ENCODE measurements at regions not wholly inside any gene's neighbourhood (a gene's known extent, or its start where the extent isn't known, plus 50 kb on each side); places are given as distances from the start of the nearest gene placed in this dataset.
A peak's percentile ranks its signal among the peaks of the same experiment; 100 is the strongest.

- DNase-seq: no peak
Observed at GRCh38 chr3:1828519-1828918, 270.1 kb upstream of the CNTN4 start.

- no peak for DNase-seq
Observed at GRCh38 chr3:1830851-1831250, 267.8 kb upstream of the CNTN4 start.

GRCh38 chr3:1832395-1832794 is 266.3 kb upstream of the CNTN4 start:
- DNase-seq: no peak

DNA sequence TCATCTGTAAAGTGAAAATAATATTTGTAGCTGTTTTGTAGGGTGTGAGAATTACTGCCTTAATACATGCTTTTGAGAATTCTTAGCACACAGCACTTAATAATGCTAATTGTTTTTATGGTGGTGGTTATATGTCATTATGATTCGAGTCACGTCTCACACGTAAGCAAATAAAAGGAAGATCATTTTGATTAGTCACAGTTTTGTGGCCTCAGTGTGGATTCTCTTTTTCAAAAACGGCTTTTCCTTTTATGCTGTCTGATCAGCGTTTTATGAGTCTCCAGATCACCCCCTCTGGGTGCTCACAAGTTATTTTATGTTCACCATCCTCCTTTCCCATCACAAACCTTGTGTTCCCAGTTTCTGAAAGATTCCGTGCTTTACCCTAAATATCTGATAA is 255.6 kb upstream of the CNTN4 start:
- DNase-seq: peak; percentile 11

DNA sequence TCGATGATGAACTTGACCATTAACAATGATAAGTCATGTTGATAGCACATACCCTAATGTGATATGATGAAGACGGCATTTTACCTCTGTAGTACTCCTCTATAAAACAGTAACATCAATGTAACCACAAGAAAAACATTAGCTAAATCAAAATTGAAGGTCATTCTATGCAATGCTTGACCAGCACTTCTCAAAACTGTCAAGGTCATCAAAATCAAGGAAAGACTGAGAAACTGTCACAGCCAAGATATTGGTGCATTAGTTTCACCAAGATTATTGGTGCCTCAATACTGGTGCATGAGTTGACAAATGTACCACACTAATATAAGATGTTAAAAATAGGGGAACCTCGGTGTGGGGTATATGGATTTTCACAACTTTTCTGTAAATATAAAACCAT is 251.1 kb upstream of the CNTN4 start:
- no peak for DNase-seq

GRCh38 chr3:1848935-1849334 is 249.7 kb upstream of the CNTN4 start:
- DNase-seq: no peak

GRCh38 chr3:1852950-1853349 is 245.7 kb upstream of the CNTN4 start:
- no peak for DNase-seq

GRCh38 chr3:1855841-1856240 is 242.8 kb upstream of the CNTN4 start:
- no peak for DNase-seq

DNA sequence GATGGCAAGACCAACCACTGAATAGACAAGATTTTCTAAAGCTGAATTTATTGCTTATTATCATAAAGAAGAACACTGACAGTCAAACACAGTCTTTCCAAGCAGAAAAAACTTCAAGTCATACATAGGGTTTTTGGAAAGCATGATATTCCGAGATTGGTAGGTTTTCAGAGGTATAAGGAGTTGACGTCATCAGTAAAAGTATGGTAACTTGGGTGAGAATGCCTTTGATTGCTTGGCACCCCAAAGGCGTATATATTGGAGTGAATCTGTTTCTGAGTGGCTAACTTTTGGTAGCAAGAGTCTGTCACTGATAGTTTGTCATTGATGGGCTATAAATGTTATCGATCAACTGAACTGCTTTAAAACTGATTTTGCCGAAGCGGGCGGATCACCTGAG is 227.9 kb upstream of the CNTN4 start:
- DNase-seq: no peak

DNA sequence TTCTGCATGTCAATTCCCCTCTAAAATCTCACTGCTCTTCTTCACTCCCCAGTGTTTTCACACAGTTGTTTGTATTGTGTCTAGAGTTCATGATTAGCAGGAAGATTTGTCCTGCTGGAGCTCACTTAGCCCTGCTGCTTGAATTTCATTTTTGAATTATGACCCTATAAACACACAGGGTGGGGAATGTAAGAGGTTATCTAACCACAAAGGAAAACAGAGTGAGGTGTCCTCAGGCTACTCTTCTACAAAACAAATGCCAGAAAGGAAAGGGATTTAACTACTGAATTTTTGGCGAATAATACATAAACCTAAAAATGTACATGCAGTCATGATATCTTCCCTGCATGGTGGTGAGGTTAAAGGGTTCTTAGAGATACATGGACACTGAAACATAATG is 215.1 kb upstream of the CNTN4 start:
- DNase-seq: no peak

- DNase-seq: no peak
Observed at GRCh38 chr3:1892459-1892858, 206.2 kb upstream of the CNTN4 start.

GRCh38 chr3:1902416-1902815 is 196.2 kb upstream of the CNTN4 start:
- no peak for DNase-seq

- DNase-seq: no peak
Observed at GRCh38 chr3:1903111-1903510, 195.6 kb upstream of the CNTN4 start.

DNA sequence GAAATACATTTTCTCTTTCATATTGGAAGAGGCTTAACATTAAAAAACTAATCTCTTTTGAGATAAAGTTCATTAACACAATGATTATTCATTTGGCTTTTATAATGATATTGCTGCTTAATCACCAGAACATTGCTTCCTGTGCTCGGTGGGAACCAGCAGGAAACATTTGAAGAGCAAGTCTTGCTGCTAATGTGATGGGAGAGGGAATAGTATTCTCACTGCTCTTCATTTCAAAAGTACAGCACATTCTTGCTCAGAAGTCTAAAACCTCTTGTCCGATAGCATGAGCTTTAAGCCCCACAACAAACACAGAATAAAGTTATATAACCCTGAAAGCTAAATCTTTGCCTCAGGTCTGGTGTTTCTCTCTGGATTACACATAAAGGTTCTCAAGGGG is 190.8 kb upstream of the CNTN4 start:
- no peak for DNase-seq

DNA sequence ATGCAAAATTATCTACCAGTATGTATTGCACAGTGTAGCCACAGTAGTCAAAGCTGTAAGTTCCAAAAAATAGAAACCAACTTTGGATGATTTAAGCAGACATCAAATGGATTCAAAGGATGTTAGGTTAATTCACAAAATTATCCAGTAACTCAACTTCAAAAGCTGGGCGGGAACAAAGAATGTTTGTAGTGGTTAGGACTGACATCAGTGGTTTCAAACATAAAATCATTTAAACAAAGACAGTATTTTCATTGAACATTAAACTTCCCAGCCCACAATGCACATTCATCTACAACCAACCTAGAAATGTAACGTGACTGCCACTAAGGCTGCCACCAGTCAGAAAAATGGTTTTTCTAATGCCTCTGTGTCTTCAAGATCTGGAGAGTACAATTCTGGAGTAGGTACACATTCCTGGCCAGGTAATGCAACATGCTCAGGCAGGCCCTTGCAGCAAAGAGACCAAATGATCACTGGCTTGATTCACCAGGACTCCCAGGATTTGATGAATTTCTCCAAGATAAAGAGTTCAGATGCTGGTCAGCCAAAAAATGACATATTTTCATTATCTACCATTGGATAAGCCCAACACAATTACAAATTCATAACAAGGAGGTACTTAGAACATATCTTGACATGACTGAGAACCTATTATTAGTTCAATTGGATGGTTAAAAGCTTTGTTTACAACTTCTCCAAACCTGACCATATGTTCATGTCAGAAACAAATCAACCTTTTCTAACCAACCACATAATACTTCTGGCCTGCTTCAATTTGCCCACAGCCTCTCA is 189.8 kb upstream of the CNTN4 start:
- no peak for DNase-seq

DNA sequence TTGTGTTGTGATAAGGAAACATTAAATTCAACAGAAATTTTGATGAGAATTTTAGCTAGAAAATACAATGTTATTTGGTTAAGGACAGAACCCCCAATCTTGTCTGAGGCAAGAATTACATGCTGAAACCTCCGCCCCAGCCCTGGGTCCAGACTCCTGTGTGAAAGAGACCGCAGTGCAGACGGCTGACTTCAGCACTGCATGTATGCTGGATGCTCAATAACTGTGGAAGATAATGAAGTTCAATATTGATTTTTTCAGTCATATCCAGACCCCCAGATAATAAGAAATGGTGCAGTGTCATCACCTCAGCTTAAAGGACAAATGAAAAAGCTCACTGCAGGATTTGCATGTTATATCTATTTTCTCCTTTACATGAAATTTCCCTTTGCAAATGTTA is 188.3 kb upstream of the CNTN4 start:
- no peak for DNase-seq

DNA sequence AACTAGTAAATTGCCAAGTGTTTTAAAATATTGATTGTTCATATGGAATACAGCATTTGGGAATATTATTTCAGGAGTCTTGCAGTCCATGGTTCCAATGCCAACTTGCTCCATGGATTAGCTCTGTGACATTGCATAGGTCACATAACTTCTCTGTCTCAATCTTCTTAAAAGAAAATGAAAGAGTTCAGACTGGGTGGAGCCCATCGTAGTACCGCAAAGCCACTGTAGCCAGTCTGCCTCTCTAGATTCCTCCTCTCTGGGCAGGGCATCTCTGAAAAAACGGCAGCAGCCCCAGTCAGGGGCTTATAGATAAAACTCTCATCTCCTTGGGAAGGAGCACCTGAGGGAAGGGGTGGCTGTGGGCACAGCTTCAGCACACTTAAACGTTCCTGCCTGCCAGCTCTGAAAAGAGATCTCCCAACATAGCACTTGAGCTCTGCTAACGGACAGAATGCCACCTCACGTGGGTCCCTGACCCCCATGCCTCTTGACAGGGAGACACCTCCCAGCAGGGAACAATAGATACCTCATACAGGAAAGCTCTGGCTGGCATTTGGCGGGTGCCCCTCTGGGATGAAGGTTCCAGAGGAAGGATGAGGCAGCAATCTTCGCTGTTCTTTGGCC is 168.8 kb upstream of the CNTN4 start:
- DNase-seq: no peak

GRCh38 chr3:1938975-1939374 is 159.7 kb upstream of the CNTN4 start:
- DNase-seq: no peak

DNA sequence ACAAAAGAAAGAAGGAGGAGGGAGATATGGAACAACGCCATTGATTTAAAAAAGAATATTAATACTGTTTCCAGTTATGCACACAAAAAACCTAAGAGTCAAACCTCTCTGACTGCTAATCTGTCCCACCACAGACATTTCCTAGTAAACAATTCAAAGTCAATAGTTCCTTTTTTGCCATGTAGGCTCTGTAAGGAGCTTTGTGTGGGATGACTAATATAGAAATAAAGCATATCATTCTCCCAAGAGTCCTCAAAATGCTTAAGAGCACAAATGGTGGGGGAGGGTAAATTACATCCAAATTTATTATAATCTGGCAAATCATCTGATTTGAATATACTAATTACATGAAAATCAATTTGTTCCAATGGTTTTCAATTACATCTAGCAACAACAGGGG is 155.9 kb upstream of the CNTN4 start:
- peak; percentile 59 for DNase-seq

DNA sequence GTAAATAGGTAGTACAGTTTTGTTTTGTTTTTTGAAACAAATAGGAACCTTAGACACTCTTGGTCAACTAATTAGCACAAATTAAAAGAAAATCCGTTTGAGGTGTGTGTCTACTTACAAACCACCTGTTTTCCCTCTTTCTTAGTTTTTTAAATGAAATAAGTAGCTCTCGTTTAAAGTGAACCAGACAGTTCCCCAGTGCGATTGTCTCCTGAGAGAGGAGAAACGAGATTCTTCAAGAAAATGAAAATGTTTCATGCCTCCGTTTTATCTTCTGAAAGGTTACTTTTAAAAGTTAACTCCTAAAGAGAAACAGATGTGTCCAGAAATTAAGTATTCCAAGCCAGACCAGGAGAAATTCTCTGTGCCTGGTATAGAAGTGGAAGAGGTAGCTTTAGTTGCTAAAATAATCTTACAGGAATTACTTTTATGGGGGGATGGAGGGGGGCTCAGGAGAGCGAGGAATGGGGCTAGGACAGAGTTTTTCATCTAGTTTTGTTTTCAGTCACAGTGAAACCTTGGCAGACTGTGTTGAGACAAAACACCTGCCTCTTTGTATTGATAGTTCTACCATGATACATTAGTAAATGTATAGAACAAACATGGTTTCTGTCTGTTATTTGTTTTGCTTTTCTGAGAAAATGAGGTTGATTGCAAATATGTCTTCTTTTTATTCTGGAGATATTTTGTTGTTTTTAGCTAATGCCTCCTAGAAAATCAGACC is 155.1 kb upstream of the CNTN4 start:
- no peak for DNase-seq

- DNase-seq: no peak
Observed at GRCh38 chr3:1945698-1946097, 153.0 kb upstream of the CNTN4 start.

DNA sequence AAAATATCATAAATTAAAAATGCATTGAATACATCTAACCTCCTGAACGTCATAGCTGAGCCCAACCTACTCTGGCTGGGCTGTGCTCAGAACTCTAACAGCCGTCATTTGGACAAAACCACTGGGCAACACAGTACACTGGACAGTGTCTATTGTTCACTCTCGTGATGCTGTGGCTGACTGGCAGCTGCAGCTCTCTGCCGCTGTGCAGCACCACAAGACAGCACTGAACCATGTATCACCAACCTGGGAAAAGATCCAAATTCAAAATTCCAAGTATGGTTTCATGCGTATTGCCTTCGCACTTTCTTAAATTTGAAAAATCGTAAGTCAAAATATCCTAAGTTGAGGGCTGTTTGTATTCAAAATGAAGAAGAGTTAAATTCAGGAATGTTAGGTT is 145.1 kb upstream of the CNTN4 start:
- DNase-seq: no peak

GRCh38 chr3:1954632-1955031 is 144.0 kb upstream of the CNTN4 start:
- DNase-seq: no peak

- no peak for DNase-seq
Observed at GRCh38 chr3:1955170-1955569, 143.5 kb upstream of the CNTN4 start.

All from fibroblast of skin of scalp (primary cell).